HG02885 (cell line): ENCODE measurements at regions not wholly inside any gene's neighbourhood (a gene's known extent, or its start where the extent isn't known, plus 50 kb on each side); places are given as distances from the start of the nearest gene placed in this dataset.

Experiments
- ATAC-seq: cut with Tn5 transposase; IDR thresholded peaks from one replicate; pipeline ENCODE4 v1.9.1; 2021; ENCODE audit warnings: mild to moderate bottlenecking; ENCODE audit not compliant: unreplicated experiment, poor library complexity

DNA sequence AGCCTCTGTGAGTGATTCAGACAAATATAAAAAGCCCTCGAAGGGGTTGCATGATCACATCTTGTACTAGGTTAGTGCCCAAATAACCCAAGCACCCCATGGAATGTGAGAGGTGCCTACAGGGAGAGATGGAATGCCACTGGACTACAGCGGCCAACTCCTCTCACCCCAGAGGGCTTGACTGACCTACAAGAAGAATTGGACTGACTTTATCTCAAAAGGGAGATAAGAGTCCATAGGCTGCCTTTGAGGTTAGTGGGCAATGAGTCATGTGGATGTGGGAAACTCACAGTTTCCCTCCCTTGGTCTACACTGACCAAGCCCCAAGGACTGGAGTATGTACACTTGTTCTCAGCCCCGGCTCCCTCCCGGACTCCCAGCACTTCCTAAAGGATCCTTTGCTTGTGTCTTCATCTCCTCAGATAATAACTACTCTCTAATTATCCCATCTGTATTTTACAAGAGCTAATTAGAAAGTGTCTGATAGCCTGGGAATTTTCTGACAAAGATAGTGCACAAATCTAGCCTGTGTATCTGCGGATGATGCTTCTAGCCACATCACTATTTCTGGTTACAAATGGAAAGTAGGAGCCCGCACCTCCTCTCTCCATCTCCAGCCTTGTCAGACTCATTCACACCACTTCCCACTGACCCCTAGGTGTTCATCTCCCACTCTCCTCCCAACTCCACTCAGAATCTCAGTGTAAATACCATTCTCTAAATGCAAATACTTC lies 547.8 kb upstream of the TBL1XR1 start:
- ATAC-seq, result no peak

DNA sequence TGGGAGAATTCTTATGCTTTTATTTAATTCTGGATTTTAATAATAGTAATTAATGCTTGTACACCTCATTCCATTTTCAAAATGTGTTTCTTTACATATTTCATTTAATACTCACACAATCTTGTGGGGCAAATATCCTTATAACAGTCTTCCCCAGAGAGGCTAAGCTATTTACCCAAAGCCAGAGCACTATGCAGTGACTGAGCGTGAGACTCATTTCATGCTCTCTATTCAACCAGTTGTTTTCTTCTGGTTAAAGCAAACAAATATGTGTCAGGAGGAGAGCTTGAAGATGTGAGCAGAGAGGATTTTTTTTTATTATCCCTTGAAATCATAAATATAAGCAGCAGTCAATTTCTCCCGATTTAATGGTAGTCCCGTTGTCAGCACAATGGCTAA lies 548.3 kb upstream of the TBL1XR1 start:
- ATAC-seq, result no peak

- ATAC-seq, result no peak
Measured at GRCh38 chr3:177746337-177746933, 549.2 kb upstream of the TBL1XR1 start.

GRCh38 chr3:177749836-177750235 lies 552.6 kb upstream of the TBL1XR1 start:
- no peak for ATAC-seq

DNA sequence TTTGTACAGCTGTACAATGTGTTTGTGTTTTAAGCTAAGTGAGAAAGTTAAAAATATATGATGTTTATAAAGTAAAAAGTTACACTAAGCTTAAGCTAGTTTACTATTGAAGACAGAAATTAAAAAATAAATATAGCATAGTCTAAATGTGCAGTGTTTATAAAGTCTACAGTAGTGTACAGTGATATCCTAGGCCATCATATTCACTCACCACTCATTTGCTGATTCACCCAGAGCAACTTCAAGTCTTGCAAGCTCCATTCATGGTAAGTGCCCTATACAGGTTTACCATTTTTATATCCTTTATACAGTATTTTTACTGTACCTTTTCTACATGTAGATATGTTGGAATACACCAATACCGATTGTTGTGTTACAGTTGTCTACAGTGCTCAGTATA lies 553.2 kb upstream of the TBL1XR1 start:
- no peak for ATAC-seq

- peak; percentile 39 for ATAC-seq
Measured at GRCh38 chr3:177751770-177752169, 554.5 kb upstream of the TBL1XR1 start.

DNA sequence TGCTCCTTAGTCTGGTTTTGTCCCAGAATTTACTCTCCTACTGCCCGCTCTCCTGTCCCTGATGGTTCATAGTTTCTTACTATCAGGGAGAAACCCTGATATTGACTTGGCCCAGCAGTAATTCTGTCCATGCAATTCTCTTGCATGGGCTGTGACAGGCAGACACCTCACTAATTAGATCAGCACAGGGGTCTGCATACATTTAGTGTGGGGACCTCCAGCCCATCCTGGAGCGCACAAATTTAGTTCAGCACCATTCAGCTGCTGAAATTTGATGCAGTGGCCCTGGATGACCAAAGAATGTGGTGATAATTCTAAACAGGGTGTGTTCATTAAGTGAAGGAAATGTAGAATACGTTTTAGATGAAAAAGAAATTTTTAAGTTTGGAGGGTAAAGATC lies 555.5 kb upstream of the TBL1XR1 start:
- no peak for ATAC-seq

GRCh38 chr3:177753451-177754155 lies 556.3 kb upstream of the TBL1XR1 start:
- ATAC-seq, result no peak

GRCh38 chr3:177754508-177754921 lies 557.2 kb upstream of the TBL1XR1 start:
- no peak for ATAC-seq

DNA sequence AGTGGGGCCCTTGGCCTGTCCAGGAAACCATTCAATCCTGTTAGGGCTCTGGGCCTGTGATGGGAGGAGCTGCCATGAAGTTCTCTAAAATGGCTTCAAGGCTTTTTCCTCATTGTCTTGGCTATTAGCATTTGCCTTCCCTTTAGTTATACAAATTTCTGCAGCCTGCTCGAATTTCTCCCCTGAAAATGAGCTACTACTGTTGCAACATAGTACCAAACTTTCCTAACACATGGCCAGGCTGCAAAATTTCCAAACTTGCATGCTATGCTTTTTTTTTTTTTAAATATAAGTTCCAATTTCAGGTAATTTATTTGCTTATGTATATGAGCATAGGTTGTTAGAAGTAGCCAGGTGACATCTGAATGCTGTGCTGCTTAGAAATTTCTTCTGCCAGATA lies 560.8 kb upstream of the TBL1XR1 start:
- ATAC-seq, result no peak

DNA sequence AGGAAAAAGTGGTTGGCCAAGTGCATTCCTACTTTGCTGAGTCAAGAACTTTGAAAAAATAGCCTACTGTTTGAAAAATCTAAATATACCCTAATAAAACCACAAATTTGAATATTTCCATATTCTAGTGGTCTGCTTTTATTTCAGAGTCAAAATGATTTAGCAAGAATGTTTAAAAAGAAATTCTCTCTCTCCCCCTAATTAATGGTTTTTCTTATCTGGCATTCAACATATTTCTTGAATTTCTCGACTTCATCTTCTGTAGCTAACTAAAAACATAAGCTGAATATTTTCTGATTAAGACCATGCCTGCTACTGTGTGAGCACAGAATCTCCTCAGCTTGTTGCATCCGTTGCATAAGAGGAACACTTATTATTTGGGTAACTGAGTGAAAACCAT lies 563.5 kb upstream of the TBL1XR1 start:
- ATAC-seq, result no peak

GRCh38 chr3:177764377-177764912 lies 567.2 kb upstream of the TBL1XR1 start:
- no peak for ATAC-seq

- no peak for ATAC-seq
Measured at GRCh38 chr3:177764933-177765332, 567.7 kb upstream of the TBL1XR1 start.

DNA sequence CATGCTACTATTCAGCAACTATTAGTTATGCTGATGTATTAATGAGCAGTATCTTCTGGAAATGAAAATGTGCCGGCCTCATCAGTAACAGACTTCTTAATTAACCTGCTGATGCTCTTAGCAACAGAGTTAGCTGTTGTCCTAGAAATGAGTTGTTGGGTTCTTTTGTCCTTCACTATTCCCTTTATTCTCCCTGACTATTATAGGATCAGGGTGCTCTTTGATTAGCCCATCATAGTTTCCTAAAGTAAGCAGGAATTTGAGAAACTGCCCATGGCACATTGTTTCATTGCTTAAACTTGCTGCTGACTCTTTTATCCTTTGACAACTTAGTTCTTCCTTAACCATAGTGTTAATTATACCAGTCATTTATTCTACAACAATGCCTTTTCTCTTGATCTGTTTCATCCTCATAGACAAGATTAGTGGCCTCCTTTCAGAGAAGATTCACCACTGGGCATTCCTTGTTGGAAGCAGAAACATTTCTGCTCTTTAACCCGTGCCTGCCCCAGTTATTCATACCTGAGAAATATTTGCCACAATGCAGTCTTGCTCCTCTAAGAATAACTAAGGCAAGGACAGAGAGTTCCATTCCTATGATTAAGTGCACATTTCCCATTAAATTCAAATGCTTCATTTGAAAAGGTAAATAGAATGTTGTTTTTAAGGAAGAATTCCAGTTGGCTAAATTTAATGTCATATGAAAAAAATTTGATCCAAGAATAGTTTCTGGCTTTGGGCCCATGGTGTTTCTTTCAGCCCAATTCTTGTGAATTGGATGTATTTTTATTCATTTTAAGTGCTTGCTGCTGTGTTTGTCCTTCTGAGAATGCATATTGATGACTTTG lies 573.3 kb upstream of the TBL1XR1 start:
- no peak for ATAC-seq

GRCh38 chr3:177771780-177772179 lies 574.5 kb upstream of the TBL1XR1 start:
- no peak for ATAC-seq

GRCh38 chr3:177772908-177773557 lies 575.8 kb upstream of the TBL1XR1 start:
- no peak for ATAC-seq

- ATAC-seq, result no peak
Measured at GRCh38 chr3:177773717-177774116, 576.4 kb upstream of the TBL1XR1 start.

DNA sequence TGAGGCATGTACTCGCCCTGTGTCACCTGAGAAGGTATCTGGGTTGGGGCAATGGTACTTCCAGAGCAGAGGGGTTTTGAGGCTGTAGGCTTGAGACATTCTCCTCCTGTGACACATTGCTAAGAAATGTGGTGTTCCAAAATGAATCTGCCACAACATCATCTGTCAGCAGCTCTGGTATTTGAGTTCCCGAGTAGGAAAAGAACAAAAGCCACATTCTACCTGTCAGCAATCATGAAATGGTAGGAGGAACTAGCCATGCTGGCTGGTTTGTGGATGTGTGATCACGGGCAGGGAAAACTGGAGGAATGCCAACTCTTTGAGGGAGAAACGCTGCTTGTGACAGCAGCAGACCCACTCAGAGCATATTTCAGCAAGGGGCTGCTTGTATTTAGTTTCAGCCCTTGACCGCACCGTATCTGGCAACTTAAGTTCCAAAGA lies 579.4 kb upstream of the TBL1XR1 start:
- no peak for ATAC-seq

DNA sequence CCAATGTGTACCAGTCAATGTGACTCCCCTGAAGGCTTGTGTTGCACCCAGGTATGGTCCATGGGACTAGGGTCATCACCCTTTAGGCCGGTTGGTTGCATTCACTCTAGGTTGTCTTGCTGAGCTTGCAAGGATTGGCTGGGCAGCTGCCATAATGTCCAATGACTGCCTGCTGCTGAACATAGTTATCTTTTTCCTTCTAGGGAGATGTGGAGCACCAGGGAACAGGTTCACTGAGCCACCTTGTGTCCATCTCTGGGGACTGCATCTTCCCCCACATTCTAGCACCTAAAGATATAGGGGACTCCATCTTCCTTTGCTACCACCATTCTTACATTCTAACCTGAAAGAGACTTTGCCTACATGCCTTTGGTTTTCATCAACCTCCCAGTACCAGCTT lies 580.4 kb upstream of the TBL1XR1 start:
- peak; percentile 96 for ATAC-seq

GRCh38 chr3:177778633-177779032 lies 581.4 kb upstream of the TBL1XR1 start:
- ATAC-seq, result no peak
